ENCODE measurements at regions not wholly inside any gene's neighbourhood (a gene's known extent, or its start where the extent isn't known, plus 50 kb on each side); places are given as distances from the start of the nearest gene placed in this dataset.

DNA sequence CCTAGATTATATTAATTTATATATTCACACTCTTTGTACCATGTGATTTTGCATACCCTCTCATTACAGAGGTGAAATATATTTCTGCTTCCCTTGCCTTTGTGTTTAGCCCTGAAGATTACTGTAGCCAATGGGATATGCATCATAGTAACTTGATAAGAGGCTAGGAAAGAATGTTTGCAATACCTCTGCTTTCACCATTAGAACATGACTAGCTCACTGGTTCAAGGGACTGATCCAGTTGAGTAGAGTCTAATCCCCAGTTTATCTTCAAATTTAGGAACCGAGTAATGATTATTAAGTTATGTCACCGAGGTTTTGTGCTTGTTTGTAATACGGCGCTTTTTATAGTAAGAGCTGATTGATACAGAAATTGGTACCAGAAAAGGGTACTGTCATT lies 552.6 kb upstream of the GJE1 start:
- Histone ChIP-seq H3K4me2 (ENCODE audit: low read length) (no peak overlapping the region), H3K9me2 (ENCODE audit: insufficient read depth, low read length) (no peaks in the 10 kb centered on the region), H3K27me3 (ENCODE audit: insufficient read depth, low read depth, low read length) (no peaks in the 10 kb centered on the region), H3K9me3 (ENCODE audit: low read length) (no peaks in the 10 kb centered on the region), H2AFZ (ENCODE audit: low read depth, low read length) (no peak overlapping the region), H4K20me1 (ENCODE audit: insufficient read depth) (no peaks in the 10 kb centered on the region), H3K79me2 (replicated peaks; ENCODE audit: insufficient read depth, low read length) (no peaks in the 10 kb centered on the region), H3K36me3 (ENCODE audit: insufficient read depth, low read length) (no peaks in the 10 kb centered on the region), H3K4me3 (ENCODE audit: low read length) (no peak overlapping the region), H3K27ac (ENCODE audit: low read length) (no peak overlapping the region), H3K9ac (ENCODE audit: low read length) (no peak overlapping the region), H3F3A (ENCODE audit: insufficient read depth, low read length, poor library complexity, severe bottlenecking) (no peaks in the 10 kb centered on the region)
- TF ChIP-seq POLR2AphosphoS5 (IDR thresholded peaks at IDR 0.05), result no peak
- TF ChIP-seq, protein P1, sequence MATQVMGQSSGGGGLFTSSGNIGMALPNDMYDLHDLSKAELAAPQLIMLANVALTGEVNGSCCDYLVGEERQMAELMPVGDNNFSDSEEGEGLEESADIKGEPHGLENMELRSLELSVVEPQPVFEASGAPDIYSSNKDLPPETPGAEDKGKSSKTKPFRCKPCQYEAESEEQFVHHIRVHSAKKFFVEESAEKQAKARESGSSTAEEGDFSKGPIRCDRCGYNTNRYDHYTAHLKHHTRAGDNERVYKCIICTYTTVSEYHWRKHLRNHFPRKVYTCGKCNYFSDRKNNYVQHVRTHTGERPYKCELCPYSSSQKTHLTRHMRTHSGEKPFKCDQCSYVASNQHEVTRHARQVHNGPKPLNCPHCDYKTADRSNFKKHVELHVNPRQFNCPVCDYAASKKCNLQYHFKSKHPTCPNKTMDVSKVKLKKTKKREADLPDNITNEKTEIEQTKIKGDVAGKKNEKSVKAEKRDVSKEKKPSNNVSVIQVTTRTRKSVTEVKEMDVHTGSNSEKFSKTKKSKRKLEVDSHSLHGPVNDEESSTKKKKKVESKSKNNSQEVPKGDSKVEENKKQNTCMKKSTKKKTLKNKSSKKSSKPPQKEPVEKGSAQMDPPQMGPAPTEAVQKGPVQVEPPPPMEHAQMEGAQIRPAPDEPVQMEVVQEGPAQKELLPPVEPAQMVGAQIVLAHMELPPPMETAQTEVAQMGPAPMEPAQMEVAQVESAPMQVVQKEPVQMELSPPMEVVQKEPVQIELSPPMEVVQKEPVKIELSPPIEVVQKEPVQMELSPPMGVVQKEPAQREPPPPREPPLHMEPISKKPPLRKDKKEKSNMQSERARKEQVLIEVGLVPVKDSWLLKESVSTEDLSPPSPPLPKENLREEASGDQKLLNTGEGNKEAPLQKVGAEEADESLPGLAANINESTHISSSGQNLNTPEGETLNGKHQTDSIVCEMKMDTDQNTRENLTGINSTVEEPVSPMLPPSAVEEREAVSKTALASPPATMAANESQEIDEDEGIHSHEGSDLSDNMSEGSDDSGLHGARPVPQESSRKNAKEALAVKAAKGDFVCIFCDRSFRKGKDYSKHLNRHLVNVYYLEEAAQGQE (IDR thresholded peaks at IDR 0.05; ENCODE audit: borderline replicate concordance), result no peak

DNA sequence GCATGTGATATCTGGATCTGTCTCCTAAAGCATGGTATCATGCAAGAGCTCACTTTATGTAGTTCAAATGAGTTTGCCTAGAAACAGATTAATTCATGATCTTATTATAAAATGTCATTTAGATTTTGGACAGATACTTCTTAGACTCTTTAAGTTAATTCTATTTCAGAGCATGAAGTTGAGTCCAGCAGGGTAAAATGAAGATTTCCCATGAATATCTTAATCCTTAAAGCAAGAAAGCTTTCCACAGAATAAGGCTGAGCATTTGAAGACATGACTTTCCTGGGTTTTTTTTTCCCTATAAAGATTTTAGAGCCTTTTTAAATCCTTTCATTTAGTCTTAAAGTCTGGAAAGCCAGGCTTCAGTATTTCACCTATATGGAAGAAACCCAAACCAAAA lies 556.0 kb upstream of the GJE1 start:
- H3K9me2 ChIP-seq (ENCODE audit: insufficient read depth, low read length), result no peaks in the 10 kb centered on the region
- H3K36me3 ChIP-seq (ENCODE audit: insufficient read depth, low read length), result no peaks in the 10 kb centered on the region
- no peaks in the 10 kb centered on the region for H3F3A ChIP-seq (ENCODE audit: insufficient read depth, low read length, poor library complexity, severe bottlenecking)
- no peaks in the 10 kb centered on the region for H3K27me3 ChIP-seq (ENCODE audit: insufficient read depth, low read depth, low read length)
- H3K79me2 ChIP-seq (replicated peaks; ENCODE audit: insufficient read depth, low read length), result no peaks in the 10 kb centered on the region
- H3K9ac ChIP-seq (ENCODE audit: low read length), result no peak overlapping the region
- H3K4me2 ChIP-seq (ENCODE audit: low read length), result no peak overlapping the region
- no peak overlapping the region for H3K27ac ChIP-seq (ENCODE audit: low read length)
- TF ChIP-seq TAF1 (IDR thresholded peaks at IDR 0.05; ENCODE audit: low read depth) (no peak), EZH2 (IDR thresholded peaks at IDR 0.05; ENCODE audit: borderline replicate concordance, insufficient read depth, low read length, poor library complexity, severe bottlenecking) (no peak), MXI1 (conservative IDR thresholded peaks at IDR 0.05; ENCODE audit: poor library complexity, severe bottlenecking) (no peak), POLR2AphosphoS5 (IDR thresholded peaks at IDR 0.05) (no peak), EP300 (conservative IDR thresholded peaks at IDR 0.05; ENCODE audit: poor library complexity, severe bottlenecking) (no peak), SMC3 (conservative IDR thresholded peaks at IDR 0.05; ENCODE audit: poor library complexity) (no peak), RAD21 (conservative IDR thresholded peaks at IDR 0.05) (no peak)
- TF ChIP-seq, protein P1 (IDR thresholded peaks at IDR 0.05; ENCODE audit: borderline replicate concordance), result no peak
- TF ChIP-seq, protein P2, sequence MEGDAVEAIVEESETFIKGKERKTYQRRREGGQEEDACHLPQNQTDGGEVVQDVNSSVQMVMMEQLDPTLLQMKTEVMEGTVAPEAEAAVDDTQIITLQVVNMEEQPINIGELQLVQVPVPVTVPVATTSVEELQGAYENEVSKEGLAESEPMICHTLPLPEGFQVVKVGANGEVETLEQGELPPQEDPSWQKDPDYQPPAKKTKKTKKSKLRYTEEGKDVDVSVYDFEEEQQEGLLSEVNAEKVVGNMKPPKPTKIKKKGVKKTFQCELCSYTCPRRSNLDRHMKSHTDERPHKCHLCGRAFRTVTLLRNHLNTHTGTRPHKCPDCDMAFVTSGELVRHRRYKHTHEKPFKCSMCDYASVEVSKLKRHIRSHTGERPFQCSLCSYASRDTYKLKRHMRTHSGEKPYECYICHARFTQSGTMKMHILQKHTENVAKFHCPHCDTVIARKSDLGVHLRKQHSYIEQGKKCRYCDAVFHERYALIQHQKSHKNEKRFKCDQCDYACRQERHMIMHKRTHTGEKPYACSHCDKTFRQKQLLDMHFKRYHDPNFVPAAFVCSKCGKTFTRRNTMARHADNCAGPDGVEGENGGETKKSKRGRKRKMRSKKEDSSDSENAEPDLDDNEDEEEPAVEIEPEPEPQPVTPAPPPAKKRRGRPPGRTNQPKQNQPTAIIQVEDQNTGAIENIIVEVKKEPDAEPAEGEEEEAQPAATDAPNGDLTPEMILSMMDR (IDR thresholded peaks at IDR 0.05; ENCODE audit: poor library complexity, severe bottlenecking), result no peak
- no peak overlapping the region for H2AFZ ChIP-seq (ENCODE audit: low read depth, low read length)
- H4K20me1 ChIP-seq (ENCODE audit: insufficient read depth), result no peaks in the 10 kb centered on the region
- no peaks in the 10 kb centered on the region for H3K9me3 ChIP-seq (ENCODE audit: low read length)
- H3K4me3 ChIP-seq (ENCODE audit: low read length), result no peak overlapping the region

All from neural cell (in vitro differentiated cells).